ENCODE measurements at regions not wholly inside any gene's neighbourhood (a gene's known extent, or its start where the extent isn't known, plus 50 kb on each side); places are given as distances from the start of the nearest gene placed in this dataset.

DNA sequence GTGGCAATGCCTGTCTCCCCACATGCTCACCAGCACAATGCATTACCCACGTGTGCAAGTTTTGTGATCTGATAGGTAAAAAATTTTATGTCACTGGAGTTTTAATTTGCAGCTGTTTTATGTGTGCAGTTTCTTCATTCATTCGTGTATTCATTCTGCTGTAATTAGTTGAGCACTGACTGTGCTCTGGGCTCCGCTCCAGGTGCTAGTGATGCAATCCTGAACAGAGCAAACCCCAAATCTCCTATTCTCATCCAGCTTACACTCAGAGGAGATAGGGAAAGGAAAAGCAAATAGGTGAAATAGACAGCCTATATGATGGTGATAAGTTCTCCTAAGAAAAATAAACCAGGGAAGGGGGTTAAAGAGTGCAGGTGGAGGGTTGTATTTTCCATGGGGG is 148.4 kb downstream of the TENT4A start:
- TF ChIP-seq, protein P1, sequence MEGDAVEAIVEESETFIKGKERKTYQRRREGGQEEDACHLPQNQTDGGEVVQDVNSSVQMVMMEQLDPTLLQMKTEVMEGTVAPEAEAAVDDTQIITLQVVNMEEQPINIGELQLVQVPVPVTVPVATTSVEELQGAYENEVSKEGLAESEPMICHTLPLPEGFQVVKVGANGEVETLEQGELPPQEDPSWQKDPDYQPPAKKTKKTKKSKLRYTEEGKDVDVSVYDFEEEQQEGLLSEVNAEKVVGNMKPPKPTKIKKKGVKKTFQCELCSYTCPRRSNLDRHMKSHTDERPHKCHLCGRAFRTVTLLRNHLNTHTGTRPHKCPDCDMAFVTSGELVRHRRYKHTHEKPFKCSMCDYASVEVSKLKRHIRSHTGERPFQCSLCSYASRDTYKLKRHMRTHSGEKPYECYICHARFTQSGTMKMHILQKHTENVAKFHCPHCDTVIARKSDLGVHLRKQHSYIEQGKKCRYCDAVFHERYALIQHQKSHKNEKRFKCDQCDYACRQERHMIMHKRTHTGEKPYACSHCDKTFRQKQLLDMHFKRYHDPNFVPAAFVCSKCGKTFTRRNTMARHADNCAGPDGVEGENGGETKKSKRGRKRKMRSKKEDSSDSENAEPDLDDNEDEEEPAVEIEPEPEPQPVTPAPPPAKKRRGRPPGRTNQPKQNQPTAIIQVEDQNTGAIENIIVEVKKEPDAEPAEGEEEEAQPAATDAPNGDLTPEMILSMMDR (conservative IDR thresholded peaks at IDR 0.05; ENCODE audit: low read depth), result no peak
- DNase-seq (ENCODE audit: low spot score), result no peak
- ChIA-PET POLR2A (ENCODE audit: low non-redundant PET) (no interaction called here), CTCF (no interaction called here)
- H3K27ac ChIP-seq, result no peak overlapping the region

DNA sequence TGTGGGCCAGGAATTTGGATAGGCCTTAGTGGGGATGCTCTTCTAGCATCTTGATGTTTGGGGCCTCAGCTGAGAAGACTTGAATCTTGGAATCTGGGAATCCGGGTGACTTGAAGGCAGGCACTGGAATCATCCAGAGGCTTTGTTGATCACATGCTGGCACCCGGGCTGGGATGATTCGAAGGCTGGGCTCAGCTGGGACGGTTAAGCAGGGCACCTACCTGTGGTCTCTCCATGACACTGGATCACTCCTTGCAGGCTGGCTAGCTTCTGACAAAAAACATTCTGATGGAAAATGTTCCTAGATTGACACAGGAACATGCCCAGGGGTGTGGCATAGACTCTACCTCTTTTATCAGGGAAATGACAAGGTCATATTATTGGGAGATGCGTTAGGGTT is 149.1 kb downstream of the TENT4A start:
- H3K27ac ChIP-seq, result no peak overlapping the region
- CTCF ChIA-PET, result no interaction called here
- DNase-seq (ENCODE audit: low spot score), result no peak
- TF ChIP-seq, protein P1 (conservative IDR thresholded peaks at IDR 0.05; ENCODE audit: low read depth), result no peak
- POLR2A ChIA-PET (ENCODE audit: low non-redundant PET), result no interaction called here

DNA sequence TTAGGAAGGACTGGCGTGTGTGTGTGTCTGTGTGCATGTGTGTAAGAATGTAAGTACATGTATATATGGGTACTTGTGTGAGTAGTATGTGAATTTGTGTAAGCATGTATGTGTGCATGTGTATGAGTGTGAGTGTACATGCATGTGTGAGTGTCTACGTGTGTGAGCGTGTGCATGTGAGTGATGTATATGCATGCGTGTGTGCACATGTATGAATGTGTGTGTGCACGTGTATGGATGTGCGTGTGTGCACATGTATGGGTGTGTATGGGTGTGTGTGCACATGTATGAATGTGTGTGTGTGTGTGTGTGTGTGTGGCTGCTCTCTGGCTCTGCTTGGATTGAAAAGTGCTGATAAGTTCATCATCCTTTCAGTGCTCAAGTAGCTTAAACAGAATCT is 154.5 kb downstream of the TENT4A start:
- TF ChIP-seq, protein P1 (conservative IDR thresholded peaks at IDR 0.05; ENCODE audit: low read depth), result no peak
- H3K27ac ChIP-seq, result no peak overlapping the region
- ChIA-PET CTCF (interaction anchor here (0.5 kb wide), 1 partner anchor 531 kb away, joined by 3 read pairs; no protein-coding TSS in a partner anchor), POLR2A (ENCODE audit: low non-redundant PET) (no interaction called here)
- DNase-seq (ENCODE audit: low spot score), result no peak

DNA sequence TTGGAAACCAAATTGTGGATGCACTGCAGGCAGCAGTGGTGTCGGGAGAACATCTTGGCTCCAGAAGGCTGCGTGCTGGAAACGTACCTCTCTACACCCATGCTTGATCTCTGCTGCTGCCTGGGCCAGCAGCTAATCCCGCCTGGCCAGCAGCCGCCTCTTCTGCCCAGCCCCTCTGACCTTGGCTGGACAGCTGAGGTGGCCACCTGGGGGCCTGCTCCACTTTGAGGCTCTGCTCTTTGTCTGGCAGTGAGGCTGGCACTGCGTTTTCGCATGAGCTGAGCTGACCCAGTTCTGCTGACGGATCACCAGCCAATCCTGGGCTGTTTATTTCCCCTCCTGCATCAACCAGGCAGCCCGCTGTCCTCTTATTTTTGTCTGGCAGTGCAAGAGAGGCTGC is 154.9 kb downstream of the TENT4A start:
- POLR2A ChIA-PET (ENCODE audit: low non-redundant PET), result no interaction called here
- CTCF ChIA-PET, result interaction anchor here (0.5 kb wide), 1 partner anchor 531 kb away, joined by 3 read pairs; no protein-coding TSS in a partner anchor
- DNase-seq (ENCODE audit: low spot score), result no peak
- no peak overlapping the region for H3K27ac ChIP-seq
- TF ChIP-seq, protein P1 (conservative IDR thresholded peaks at IDR 0.05; ENCODE audit: low read depth), result no peak

DNA sequence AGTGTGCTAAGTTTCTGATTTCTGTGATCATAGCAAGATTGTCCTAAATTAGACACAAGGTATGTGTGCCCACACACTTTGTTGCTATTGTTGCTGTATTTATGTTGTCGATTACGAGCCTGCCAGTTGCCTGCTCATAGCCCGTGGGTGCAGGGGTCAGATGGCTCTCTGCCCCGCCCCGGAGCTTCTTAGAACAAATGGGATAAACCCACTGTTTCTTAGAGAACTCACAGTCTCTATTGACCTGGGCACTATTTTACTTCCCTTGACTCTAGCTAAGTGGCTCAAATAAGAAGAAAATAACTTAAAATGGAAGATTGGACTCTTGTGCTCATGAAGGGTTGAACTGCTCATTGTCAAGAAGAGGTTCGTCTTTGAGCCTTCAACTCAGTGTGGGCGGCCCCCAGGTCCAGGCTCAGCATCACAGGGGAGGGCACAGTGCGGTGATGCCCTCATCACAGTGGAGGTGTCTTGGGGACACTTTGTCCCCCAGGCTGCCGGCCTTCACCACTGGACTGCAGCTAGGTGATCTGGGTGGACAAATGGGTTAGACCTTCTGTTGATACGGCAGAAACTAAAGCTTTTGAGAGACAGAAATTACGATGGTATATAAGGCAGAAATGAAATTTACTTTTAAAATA is 155.5 kb downstream of the TENT4A start:
- H3K27ac ChIP-seq, result no peak overlapping the region
- ChIA-PET POLR2A (ENCODE audit: low non-redundant PET) (no interaction called here), CTCF (interaction anchor here (0.6 kb wide), 1 partner anchor 127 kb away, joined by 3 read pairs; no protein-coding TSS in a partner anchor)
- DNase-seq (ENCODE audit: low spot score), result no peak
- TF ChIP-seq, protein P1 (conservative IDR thresholded peaks at IDR 0.05; ENCODE audit: low read depth), result no peak

DNA sequence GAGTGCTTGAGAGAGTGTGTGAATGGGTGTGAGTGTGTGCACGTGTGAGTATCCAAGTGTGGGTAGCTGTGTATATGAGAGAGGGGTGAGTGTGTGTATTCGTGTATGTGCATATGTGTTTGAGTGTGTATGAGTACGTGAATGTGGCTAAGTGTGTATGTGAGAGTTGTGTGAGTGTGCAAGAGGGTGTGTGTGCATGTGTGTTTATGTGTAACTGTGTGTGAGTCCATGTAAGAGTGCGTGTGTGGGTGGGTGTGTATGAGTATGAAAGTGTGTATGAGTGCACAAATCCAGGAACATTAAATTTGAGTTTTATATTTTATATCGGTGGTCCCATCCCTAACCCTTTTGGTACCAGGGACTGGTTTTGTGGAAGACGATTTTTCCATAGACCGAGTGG is 156.4 kb downstream of the TENT4A start:
- TF ChIP-seq, protein P1 (conservative IDR thresholded peaks at IDR 0.05; ENCODE audit: low read depth), result no peak
- POLR2A ChIA-PET (ENCODE audit: low non-redundant PET), result no interaction called here

More for the DNA sequence above, 156.4 kb downstream of the TENT4A start:
- CTCF ChIA-PET, result no interaction called here
- no peak overlapping the region for H3K27ac ChIP-seq
- DNase-seq (ENCODE audit: low spot score), result no peak

Measured in RWPE1 (cell line).